PC-3 (cell line): ENCODE measurements at regions not wholly inside any gene's neighbourhood (a gene's known extent, or its start where the extent isn't known, plus 50 kb on each side); places are given as distances from the start of the nearest gene placed in this dataset.

Experiments used
- ATAC-seq: fragments of 200-7000 bp; cut with Tn5 transposase; 2 replicates; pipeline ENCODE4 v1.9.1; 2020; ENCODE audit warnings: mild to moderate bottlenecking, moderate library complexity
- BruUV-seq: library from RNA; stranded (reverse); fragments of 400-500 nt; replicated peaks from 2 replicates; lab custom pipeline; 2021; lab: Mats Ljungman, UMichigan
- CTCF ChIA-PET: fragments of 300-600 bp; sonication (Branson Sonifier 250); formaldehyde crosslinking; loops from one replicate; lab custom pipeline; 2022; ENCODE audit warnings: antibody characterized with exemption; lab: Charles Lee
- POLR2A ChIA-PET: fragments of 300-600 bp; sonication (Branson Sonifier 250); formaldehyde crosslinking; loops from one replicate; lab custom pipeline; 2022; ENCODE audit warnings: antibody characterized with exemption; ENCODE audit not compliant: unreplicated experiment; lab: Charles Lee
- DNase-seq: peaks from one replicate; pipeline ENCODE4 v3.0.0-alpha.2; 2015
- H2AFZ ChIP-seq: fragments of 300-600 bp; sonication (generic); 2 replicates; pipeline ENCODE4 v1.6.0; 2016; ENCODE audit warnings: antibody characterized with exemption, low read length
- H3F3A ChIP-seq: fragments of 300-600 bp; sonication (generic); one replicate; pipeline ENCODE4 v1.6.0; 2017; ENCODE audit warnings: antibody characterized with exemption, low read length, control low read depth, mild to moderate bottlenecking; ENCODE audit not compliant: unreplicated experiment
- H3K27ac ChIP-seq: fragments of 300-600 bp; sonication (generic); 2 replicates; pipeline ENCODE4 v1.5.1; 2016; ENCODE audit warnings: mild to moderate bottlenecking, low read length
- H3K27me3 ChIP-seq: fragments of 300-600 bp; sonication (generic); 2 replicates; pipeline ENCODE4 v1.6.1; 2016; ENCODE audit warnings: low read length, mixed read lengths
- H3K36me3 ChIP-seq: fragments of 300-600 bp; sonication (generic); 2 replicates; pipeline ENCODE4 v1.6.1; 2016; ENCODE audit warnings: low read depth, mixed run types, low read length, mixed read lengths
- H3K4me1 ChIP-seq: fragments of 300-600 bp; sonication (generic); 2 replicates; pipeline ENCODE4 v1.5.1; 2016; ENCODE audit warnings: low read length; ENCODE audit not compliant: insufficient read depth
- H3K4me2 ChIP-seq: fragments of 300-600 bp; sonication (generic); 2 replicates; pipeline ENCODE4 v1.6.0; 2016; ENCODE audit warnings: low read length
- H3K4me3 ChIP-seq: fragments of 300-600 bp; sonication (generic); 2 replicates; pipeline ENCODE4 v1.5.1; 2016; ENCODE audit warnings: mild to moderate bottlenecking, low read length, mixed read lengths
- H3K79me2 ChIP-seq: fragments of 300-600 bp; sonication (generic); 2 replicates; pipeline ENCODE4 v1.6.1; 2017; ENCODE audit warnings: low read length, mixed read lengths
- H3K9ac ChIP-seq: fragments of 300-600 bp; sonication (generic); 2 replicates; pipeline ENCODE4 v1.6.0; 2016; ENCODE audit warnings: mild to moderate bottlenecking, low read length
- H3K9me2 ChIP-seq: fragments of 300-600 bp; sonication (generic); replicated peaks from 2 replicates; pipeline ENCODE4 v1.6.1; 2016; ENCODE audit warnings: mixed run types, low read length, mixed read lengths
- H3K9me3 ChIP-seq: fragments of 300-600 bp; sonication (generic); 2 replicates; pipeline ENCODE4 v1.6.1; 2016; ENCODE audit warnings: low read length, mixed read lengths
- H4K20me1 ChIP-seq: fragments of 300-600 bp; sonication (generic); 2 replicates; pipeline ENCODE4 v1.6.1; 2016; ENCODE audit warnings: low read length, mixed read lengths
- EZH2 ChIP-seq: fragments of 300-600 bp; sonication (generic); IDR thresholded peaks from one replicate; pipeline ENCODE4 v1.6.1; 2017; ENCODE audit warnings: antibody characterized with exemption, mild to moderate bottlenecking, low read length; ENCODE audit not compliant: unreplicated experiment
- EZH2phosphoT487 ChIP-seq: fragments of 300-600 bp; sonication (generic); IDR thresholded peaks from 2 replicates; pipeline ENCODE4 v1.6.1; 2018; ENCODE audit warnings: mild to moderate bottlenecking, antibody characterized with exemption, low read length, borderline replicate concordance
- intact Hi-C: fragments of 100-400 bp; cut with micrococcal nuclease; formaldehyde crosslinking; loops from 2 replicates; pipeline ENCODE4 v1.9.0; 2023
- TF ChIP-seq, protein P1 (sequence below): fragments of 300-600 bp; sonication (generic); conservative IDR thresholded peaks from 2 replicates; pipeline ENCODE4 v1.5.1; 2017; ENCODE audit warnings: antibody characterized with exemption, low read depth, mild to moderate bottlenecking, low read length

DNA sequence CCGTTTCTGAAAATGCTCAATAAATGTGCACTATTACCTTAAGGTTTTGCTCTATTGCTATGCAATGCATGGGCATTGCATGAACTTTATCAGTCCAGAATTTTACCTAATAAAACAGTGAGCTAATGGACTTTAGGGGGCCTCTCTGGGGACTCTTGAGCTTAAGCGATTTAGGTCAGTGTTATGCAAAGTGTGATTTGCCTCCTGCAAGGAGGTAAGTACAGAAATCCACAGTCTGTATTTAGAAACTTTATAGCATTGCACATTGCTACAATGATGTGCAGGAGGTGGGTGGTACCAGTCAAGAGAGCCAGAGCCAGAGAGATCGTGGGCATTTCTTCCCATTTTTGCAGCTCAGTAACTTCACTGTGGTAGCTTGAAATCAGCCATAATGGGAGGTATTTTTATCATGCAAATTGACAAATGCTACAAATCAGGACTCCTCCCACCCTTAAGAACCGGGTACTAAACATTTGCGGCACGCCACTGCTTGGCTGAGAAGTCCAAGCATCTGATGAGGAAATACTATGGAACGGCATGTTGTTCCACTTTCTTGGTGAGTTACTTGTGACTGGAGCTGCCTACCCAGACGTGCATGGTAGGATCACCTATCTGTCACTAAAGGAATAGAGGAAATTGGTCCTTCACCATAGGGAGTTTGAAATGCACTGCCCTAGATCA, 174.6 kb upstream of the PGRMC2 start:
- Histone ChIP-seq H3K36me3 (no peaks in the 10 kb centered on the region), H3F3A (no peaks in the 10 kb centered on the region), H3K27ac (no peak overlapping the region), H4K20me1 (no peaks in the 10 kb centered on the region), H2AFZ (no peak overlapping the region), H3K27me3 (no peaks in the 10 kb centered on the region), H3K9ac (no peak overlapping the region), H3K4me1 (peaks cover 10% of the 10 kb centered on the region), H3K79me2 (no peaks in the 10 kb centered on the region), H3K4me2 (no peak overlapping the region), H3K9me2 (no peaks in the 10 kb centered on the region), H3K9me3 (no peaks in the 10 kb centered on the region), H3K4me3 (no peak overlapping the region)
- DNase-seq: no peak
- BruUV-seq: no TSS peak
- TF ChIP-seq, protein P1, sequence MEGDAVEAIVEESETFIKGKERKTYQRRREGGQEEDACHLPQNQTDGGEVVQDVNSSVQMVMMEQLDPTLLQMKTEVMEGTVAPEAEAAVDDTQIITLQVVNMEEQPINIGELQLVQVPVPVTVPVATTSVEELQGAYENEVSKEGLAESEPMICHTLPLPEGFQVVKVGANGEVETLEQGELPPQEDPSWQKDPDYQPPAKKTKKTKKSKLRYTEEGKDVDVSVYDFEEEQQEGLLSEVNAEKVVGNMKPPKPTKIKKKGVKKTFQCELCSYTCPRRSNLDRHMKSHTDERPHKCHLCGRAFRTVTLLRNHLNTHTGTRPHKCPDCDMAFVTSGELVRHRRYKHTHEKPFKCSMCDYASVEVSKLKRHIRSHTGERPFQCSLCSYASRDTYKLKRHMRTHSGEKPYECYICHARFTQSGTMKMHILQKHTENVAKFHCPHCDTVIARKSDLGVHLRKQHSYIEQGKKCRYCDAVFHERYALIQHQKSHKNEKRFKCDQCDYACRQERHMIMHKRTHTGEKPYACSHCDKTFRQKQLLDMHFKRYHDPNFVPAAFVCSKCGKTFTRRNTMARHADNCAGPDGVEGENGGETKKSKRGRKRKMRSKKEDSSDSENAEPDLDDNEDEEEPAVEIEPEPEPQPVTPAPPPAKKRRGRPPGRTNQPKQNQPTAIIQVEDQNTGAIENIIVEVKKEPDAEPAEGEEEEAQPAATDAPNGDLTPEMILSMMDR: no peak
- TF ChIP-seq EZH2 (no peak), EZH2phosphoT487 (no peak)
- ChIA-PET POLR2A (interaction anchor here (0.6 to 1.1 kb wide), 2 partner anchors 9 to 67 kb away, joined by 3 to 4 read pairs; no protein-coding TSS in a partner anchor), CTCF (no interaction called here)
- ATAC-seq: no peak
- intact Hi-C loops: no loop called here

DNA sequence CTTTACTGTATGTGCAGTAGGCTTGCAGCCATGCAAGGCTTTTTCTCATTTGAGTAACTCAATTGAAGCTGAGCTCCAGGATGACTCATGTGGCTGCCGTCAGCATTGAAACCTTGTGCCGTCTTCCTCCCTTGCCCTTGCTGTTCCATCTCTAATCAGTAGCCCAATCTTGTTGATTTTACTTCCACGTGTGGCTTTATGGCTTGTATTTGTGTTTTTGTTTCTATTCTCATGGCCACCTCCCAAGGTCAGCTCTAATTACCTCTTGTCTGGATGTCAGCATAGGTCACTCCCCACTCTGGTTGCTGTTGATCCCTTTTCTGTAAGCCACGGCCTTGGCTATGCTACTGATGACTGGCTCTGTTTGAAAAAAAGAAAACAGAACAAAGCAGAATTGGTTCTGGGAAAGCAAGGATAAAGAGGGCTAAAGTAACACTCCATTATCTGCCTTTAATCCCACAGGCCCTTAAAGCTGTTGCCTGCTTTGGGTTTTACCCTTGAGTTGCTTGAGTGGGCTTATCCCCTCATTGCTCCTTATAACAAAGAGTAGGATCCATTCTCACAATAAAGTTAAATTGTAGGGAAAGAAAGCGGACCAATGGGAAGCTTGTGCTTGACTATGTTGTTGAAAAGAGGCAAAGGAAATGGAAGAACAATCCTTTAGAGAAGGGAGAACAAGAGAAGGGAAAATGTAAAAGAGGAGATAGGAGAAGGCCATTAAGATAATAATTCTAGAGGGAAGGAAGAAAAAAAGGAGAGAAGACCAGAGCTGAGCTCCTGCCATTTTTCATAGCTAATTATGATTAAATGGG, 173.9 kb upstream of the PGRMC2 start:
- Histone ChIP-seq H3F3A (no peaks in the 10 kb centered on the region), H3K79me2 (no peaks in the 10 kb centered on the region), H3K4me3 (no peak overlapping the region), H3K36me3 (no peaks in the 10 kb centered on the region), H4K20me1 (no peaks in the 10 kb centered on the region), H3K9me2 (no peaks in the 10 kb centered on the region), H3K4me2 (peak overlapping the region; percentile 37; the same call in 1 of the 2 replicates), H3K4me1 (peaks cover 10% of the 10 kb centered on the region), H3K9ac (no peak overlapping the region), H2AFZ (peak overlapping the region; percentile 56; the same call in 1 of the 2 replicates), H3K9me3 (no peaks in the 10 kb centered on the region), H3K27ac (0 out of 2 replicates have a peak overlapping the region, but pooled peaks have one; percentile 14), H3K27me3 (no peaks in the 10 kb centered on the region)
- TF ChIP-seq, protein P1: no peak
- TF ChIP-seq EZH2phosphoT487: no peak
- TF ChIP-seq EZH2: no peak
- ATAC-seq (peak; percentile 86), DNase-seq (peak; percentile 61)
- intact Hi-C loops: no loop called here
- no TSS peak for BruUV-seq
- ChIA-PET POLR2A (interaction anchor here (0.6 to 1.1 kb wide), 2 partner anchors 10 to 68 kb away, joined by 3 to 4 read pairs; no protein-coding TSS in a partner anchor), CTCF (no interaction called here)
